Liver (tissue), 3 donors: ENCODE measurements at regions not wholly inside any gene's neighbourhood (a gene's known extent, or its start where the extent isn't known, plus 50 kb on each side); places are given as distances from the start of the nearest gene placed in this dataset.

ENCODE experiments used
- FOXA1 ChIP-seq: IDR thresholded peaks from 2 replicates; pipeline ENCODE4 v1.6.1; 2016; ENCODE audit warnings: antibody characterized with exemption
- GABPA ChIP-seq, 2 donors: IDR thresholded peaks in 1 of 2; conservative IDR thresholded peaks in 1 of 2; 2 replicates each; pipeline ENCODE4 v1.6.1; 2016; ENCODE audit warnings: antibody characterized with exemption in 2 of 2, mild to moderate bottlenecking in 1 of 2, moderate library complexity in 1 of 2
- HNF4A ChIP-seq, 2 donors: conservative IDR thresholded peaks; 2 replicates each; pipeline ENCODE4 v1.6.1; 2016; ENCODE audit warnings: antibody characterized with exemption in 2 of 2, mild to moderate bottlenecking in 2 of 2
- JUND ChIP-seq, 2 donors: IDR thresholded peaks; 2 replicates each; pipeline ENCODE4 v1.6.1; 2016; ENCODE audit warnings: antibody characterized with exemption in 2 of 2
- MAX ChIP-seq: IDR thresholded peaks from 2 replicates; pipeline ENCODE4 v1.6.1; 2016; ENCODE audit warnings: antibody characterized with exemption
- RAD21 ChIP-seq, 2 donors: IDR thresholded peaks; 2 replicates each; pipeline ENCODE4 v1.6.1; 2016; ENCODE audit warnings: antibody characterized with exemption in 2 of 2, mild to moderate bottlenecking in 2 of 2
- REST ChIP-seq: IDR thresholded peaks from 2 replicates; pipeline ENCODE4 v1.6.1; 2016; ENCODE audit warnings: antibody characterized with exemption, mild to moderate bottlenecking
- RXRA ChIP-seq, 2 donors: IDR thresholded peaks; 2 replicates each; pipeline ENCODE4 v1.6.1; 2017 to 2018; ENCODE audit warnings: antibody characterized with exemption in 2 of 2, mild to moderate bottlenecking in 1 of 2
- SP1 ChIP-seq: IDR thresholded peaks from 2 replicates; pipeline ENCODE4 v1.6.1; 2018; ENCODE audit warnings: antibody characterized with exemption, mild to moderate bottlenecking
- TAF1 ChIP-seq: conservative IDR thresholded peaks from 2 replicates; pipeline ENCODE4 v1.6.1; 2016; ENCODE audit warnings: antibody characterized with exemption, mild to moderate bottlenecking
- YY1 ChIP-seq: IDR thresholded peaks from 2 replicates; pipeline ENCODE4 v1.6.1; 2016; ENCODE audit warnings: antibody characterized with exemption, mild to moderate bottlenecking
- TF ChIP-seq, protein P1 (sequence below): fragments of 150-350 bp; IDR thresholded peaks from 2 replicates; pipeline ENCODE4 v1.5.1; 2017; ENCODE audit warnings: improper control_type of control experiment, low read depth, low read length; ENCODE audit not compliant: missing input control
- TF ChIP-seq, protein P2 (sequence below): IDR thresholded peaks from 2 replicates; pipeline ENCODE4 v1.6.1; 2016; ENCODE audit warnings: antibody characterized with exemption
- donor health status: healthy.
- donor health status: healthy.

- TF ChIP-seq, protein P1, sequence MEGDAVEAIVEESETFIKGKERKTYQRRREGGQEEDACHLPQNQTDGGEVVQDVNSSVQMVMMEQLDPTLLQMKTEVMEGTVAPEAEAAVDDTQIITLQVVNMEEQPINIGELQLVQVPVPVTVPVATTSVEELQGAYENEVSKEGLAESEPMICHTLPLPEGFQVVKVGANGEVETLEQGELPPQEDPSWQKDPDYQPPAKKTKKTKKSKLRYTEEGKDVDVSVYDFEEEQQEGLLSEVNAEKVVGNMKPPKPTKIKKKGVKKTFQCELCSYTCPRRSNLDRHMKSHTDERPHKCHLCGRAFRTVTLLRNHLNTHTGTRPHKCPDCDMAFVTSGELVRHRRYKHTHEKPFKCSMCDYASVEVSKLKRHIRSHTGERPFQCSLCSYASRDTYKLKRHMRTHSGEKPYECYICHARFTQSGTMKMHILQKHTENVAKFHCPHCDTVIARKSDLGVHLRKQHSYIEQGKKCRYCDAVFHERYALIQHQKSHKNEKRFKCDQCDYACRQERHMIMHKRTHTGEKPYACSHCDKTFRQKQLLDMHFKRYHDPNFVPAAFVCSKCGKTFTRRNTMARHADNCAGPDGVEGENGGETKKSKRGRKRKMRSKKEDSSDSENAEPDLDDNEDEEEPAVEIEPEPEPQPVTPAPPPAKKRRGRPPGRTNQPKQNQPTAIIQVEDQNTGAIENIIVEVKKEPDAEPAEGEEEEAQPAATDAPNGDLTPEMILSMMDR = no peak
- no peak for TF ChIP-seq YY1
- no peak for TF ChIP-seq SP1
- no peak for TF ChIP-seq GABPA (IDR thresholded peaks at IDR 0.05 in 1 of 2, conservative IDR thresholded peaks at IDR 0.05 in 1 of 2)
- no peak for TF ChIP-seq JUND (IDR thresholded peaks at IDR 0.05)
- TF ChIP-seq RAD21 (IDR thresholded peaks at IDR 0.05) = no peak
- TF ChIP-seq MAX = no peak
- TF ChIP-seq RXRA (IDR thresholded peaks at IDR 0.05) = no peak
- no peak for TF ChIP-seq REST
- no peak for TF ChIP-seq HNF4A (conservative IDR thresholded peaks at IDR 0.05)
- TF ChIP-seq, protein P2, sequence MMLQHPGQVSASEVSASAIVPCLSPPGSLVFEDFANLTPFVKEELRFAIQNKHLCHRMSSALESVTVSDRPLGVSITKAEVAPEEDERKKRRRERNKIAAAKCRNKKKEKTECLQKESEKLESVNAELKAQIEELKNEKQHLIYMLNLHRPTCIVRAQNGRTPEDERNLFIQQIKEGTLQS = no peak
- no peak for TF ChIP-seq TAF1
- TF ChIP-seq FOXA1 = no peak
Observed at GRCh38 chr10:36247478-36247877, 605.4 kb upstream of the FZD8 start.
